Body of pancreas (tissue), 4 donors: ENCODE measurements at regions not wholly inside any gene's neighbourhood (a gene's known extent, or its start where the extent isn't known, plus 50 kb on each side); places are given as distances from the start of the nearest gene placed in this dataset.

ENCODE experiments used
- CTCF ChIP-seq, 7 experiments: fragments of 450-650 bp in 4 of 7; fragments of 200-600 bp in 3 of 7; sonication (generic) in 3 of 7; IDR thresholded peaks; one replicate each; pipeline ENCODE4 v1.5.1; 2016 to 2019; ENCODE audit warnings: antibody characterized with exemption in 7 of 7
- POLR2A ChIP-seq, 3 donors: fragments of 450-650 bp; IDR thresholded peaks; one replicate each; pipeline ENCODE4 v1.6.1; 2016; ENCODE audit warnings: antibody characterized with exemption in 3 of 3, mild to moderate bottlenecking in 2 of 3

DNA sequence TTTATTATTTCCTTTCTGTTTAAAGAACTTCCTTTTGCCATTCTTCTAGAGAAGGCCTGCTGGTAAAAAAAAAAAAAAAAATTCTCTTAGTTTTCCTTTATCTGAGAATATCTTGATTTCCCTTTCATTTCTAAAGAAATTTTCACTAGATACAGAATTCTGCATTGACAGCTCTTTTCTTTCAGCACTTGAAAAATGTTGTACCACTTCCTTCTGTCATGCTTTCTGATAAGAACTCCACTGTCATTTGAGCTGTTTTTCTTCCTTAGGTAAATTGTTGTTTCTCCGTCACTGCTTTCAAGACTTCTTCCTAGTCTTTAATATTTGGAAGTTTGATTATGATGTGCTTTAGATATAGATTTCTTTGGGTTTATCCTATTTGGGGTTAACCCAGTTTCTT lies 113.6 kb upstream of the BTG1 start:
- no peak for TF ChIP-seq CTCF (IDR thresholded peaks at IDR 0.05)
- TF ChIP-seq POLR2A (IDR thresholded peaks at IDR 0.05), result no peak
